Ovary (tissue), 7 donors: ENCODE measurements at regions not wholly inside any gene's neighbourhood (a gene's known extent, or its start where the extent isn't known, plus 50 kb on each side); places are given as distances from the start of the nearest gene placed in this dataset.

Experiments
- DNase-seq, 5 donors: peaks; one replicate each; pipeline ENCODE4 v3.0.0-alpha.2; 2019 to 2020
- H3K27ac ChIP-seq, 2 donors: fragments of 200-600 bp; one replicate each; pipeline versions ENCODE4 v1.5.1 to v1.8.0; 2019 to 2022
- H3K27me3 ChIP-seq: fragments of 200-600 bp; one replicate; pipeline ENCODE4 v1.8.0; 2022
- H3K36me3 ChIP-seq: fragments of 200-600 bp; sonication (generic); one replicate; pipeline ENCODE4 v1.5.1; 2019
- H3K4me1 ChIP-seq: one replicate; pipeline ENCODE4 v1.8.1; 2013; ENCODE audit warnings: mild to moderate bottlenecking, moderate library complexity; ENCODE audit not compliant: insufficient read depth
- H3K4me3 ChIP-seq: fragments of 200-600 bp; sonication (generic); one replicate; pipeline ENCODE4 v1.5.1; 2017
- H3K9me3 ChIP-seq, 2 donors: fragments of 200-600 bp in 1 of 2; sonication (generic) in 1 of 2; one replicate each; pipeline versions ENCODE4 v1.5.1 to v1.8.1; 2013 to 2019; ENCODE audit warnings: mild to moderate bottlenecking in 1 of 2, moderate library complexity in 1 of 2
- CTCF ChIP-seq, 3 donors: fragments of 450-650 bp in 2 of 3; fragments of 200-600 bp in 1 of 3; IDR thresholded peaks; one replicate each; pipeline versions ENCODE4 v1.5.1 to v1.8.0; 2016 to 2022; ENCODE audit warnings: antibody characterized with exemption in 3 of 3, mild to moderate bottlenecking in 1 of 3
- EP300 ChIP-seq: sonication (generic); formaldehyde crosslinking; IDR thresholded peaks from one replicate; pipeline ENCODE4 v1.6.1; 2017; ENCODE audit warnings: antibody characterized with exemption
- POLR2A ChIP-seq: fragments of 450-650 bp; IDR thresholded peaks from one replicate; pipeline ENCODE4 v1.6.1; 2017; ENCODE audit warnings: antibody characterized with exemption, mild to moderate bottlenecking, moderate library complexity
- WGBS, 3 donors: extraction: QIAGEN DNeasy Blood & Tissue Kit in 1 of 3; methylation state at CpG; one replicate each; pipeline versions ENCODE4 v1.1.5 to v1.1.7; 2013 to 2017; 5-methylcytosine and 5-hydroxymethylcytosine counted together
- intact Hi-C, 4 donors: fragments of 100-400 bp; cut with DNase I; formaldehyde crosslinking; loops; one replicate each; pipeline versions ENCODE4 v1.11.0 to v1.15.1; 2022 to 2023
- donor health status: DM: no; HTN: no; CAD: no; lungs with moderate emphysema.
- donor health status: DM: no; HTN: no; CAD: no.
- donor health status: Bipolar disorder and iron deficiency.
- donor health status: DM: no; HTN: no; CAD: no.
- donor health status: DM: yes; HTN: yes; CAD: no.

GRCh38 chr1:14141656-14142055, 441.7 kb downstream of the PRDM2 start:
- no peaks in the 10 kb centered on the region for H3K27me3 ChIP-seq

GRCh38 chr1:14142397-14143100, 442.6 kb downstream of the PRDM2 start:
- intact Hi-C loops, result no loop called here
- Histone ChIP-seq H3K4me3 (no peak overlapping the region), H3K27ac (no peak overlapping the region), H3K36me3 (no peaks in the 10 kb centered on the region), H3K27me3 (no peaks in the 10 kb centered on the region), H3K4me1 (peaks cover 11% of the 10 kb centered on the region), H3K9me3 (no peaks in the 10 kb centered on the region)
- peak in 1 of 5 donors; percentile 18 for DNase-seq
- WGBS, 3 donors, result 31% methylated on average over 11 of the region's 11 CpGs
- TF ChIP-seq EP300, result no peak
- TF ChIP-seq POLR2A, result no peak
- TF ChIP-seq CTCF (IDR thresholded peaks at IDR 0.05), result no peak

More at GRCh38 chr1:14141656-14142055, 441.7 kb downstream of the PRDM2 start:
- H3K36me3 ChIP-seq, result no peaks in the 10 kb centered on the region
- H3K4me3 ChIP-seq, result no peak overlapping the region
- intact Hi-C loops, result no loop called here
- H3K27ac ChIP-seq, result no peak overlapping the region
- no peaks in the 10 kb centered on the region for H3K9me3 ChIP-seq
- 18 to 35% (median 21%) methylated on average over 6 of the region's 6 CpGs for WGBS, 3 donors
- TF ChIP-seq EP300, result no peak
- no peak for TF ChIP-seq CTCF (IDR thresholded peaks at IDR 0.05)
- TF ChIP-seq POLR2A, result no peak
- no peak for DNase-seq
- peaks cover 11% of the 10 kb centered on the region for H3K4me1 ChIP-seq

- intact Hi-C loops, result no loop called here
These were observed 443.8 kb downstream of the PRDM2 start for GRCh38 chr1:14143777-14144176.

GRCh38 chr1:14148526-14148925, 448.5 kb downstream of the PRDM2 start:
- intact Hi-C loops, result no loop called here
- Histone ChIP-seq H3K36me3 (no peaks in the 10 kb centered on the region), H3K27me3 (no peaks in the 10 kb centered on the region), H3K4me3 (no peak overlapping the region), H3K27ac (no peak overlapping the region), H3K4me1 (no peaks in the 10 kb centered on the region), H3K9me3 (no peaks in the 10 kb centered on the region)
- no peak for DNase-seq
- TF ChIP-seq POLR2A, result no peak
- TF ChIP-seq CTCF (IDR thresholded peaks at IDR 0.05), result no peak
- no peak for TF ChIP-seq EP300
- WGBS, 3 donors, result 36 to 61% (median 54%) methylated on average over 2 of the region's 2 CpGs

More at GRCh38 chr1:14143777-14144176, 443.8 kb downstream of the PRDM2 start:
- no peak for DNase-seq
- Histone ChIP-seq H3K36me3 (no peaks in the 10 kb centered on the region), H3K27me3 (no peaks in the 10 kb centered on the region), H3K9me3 (no peaks in the 10 kb centered on the region), H3K27ac (no peak overlapping the region), H3K4me1 (peaks cover 11% of the 10 kb centered on the region), H3K4me3 (no peak overlapping the region)
- TF ChIP-seq POLR2A (no peak), CTCF (IDR thresholded peaks at IDR 0.05) (no peak), EP300 (no peak)
- WGBS, 3 donors, result 79 to 84% (median 84%) methylated on average over 5 of the region's 5 CpGs
